GM19455 (cell line): ENCODE measurements at regions not wholly inside any gene's neighbourhood (a gene's known extent, or its start where the extent isn't known, plus 50 kb on each side); places are given as distances from the start of the nearest gene placed in this dataset.

Experiments
- ATAC-seq: cut with Tn5 transposase; IDR thresholded peaks from one replicate; pipeline ENCODE4 v1.9.1; 2021; ENCODE audit not compliant: unreplicated experiment

- ATAC-seq, result no peak
These were observed 187.2 kb downstream of the CENPW start for GRCh38 chr6:126526996-126527606.

- ATAC-seq, result no peak
These were observed 189.9 kb downstream of the CENPW start for GRCh38 chr6:126529637-126530362.

GRCh38 chr6:126530775-126531174 is 190.9 kb downstream of the CENPW start:
- no peak for ATAC-seq

GRCh38 chr6:126531286-126531685 is 191.4 kb downstream of the CENPW start:
- ATAC-seq, result no peak

GRCh38 chr6:126531840-126532239 is 191.9 kb downstream of the CENPW start:
- ATAC-seq, result no peak

- no peak for ATAC-seq
These were observed 194.5 kb downstream of the CENPW start for GRCh38 chr6:126534401-126534800.

- no peak for ATAC-seq
These were observed 195.2 kb downstream of the CENPW start for GRCh38 chr6:126535138-126535537.

GRCh38 chr6:126535595-126535994 is 195.7 kb downstream of the CENPW start:
- ATAC-seq, result no peak

GRCh38 chr6:126537061-126537816 is 197.3 kb downstream of the CENPW start:
- no peak for ATAC-seq

- ATAC-seq, result no peak
These were observed 199.1 kb downstream of the CENPW start for GRCh38 chr6:126539022-126539421.

- ATAC-seq, result no peak
These were observed 200.2 kb downstream of the CENPW start for GRCh38 chr6:126540161-126540560.

GRCh38 chr6:126541806-126542491 is 202.0 kb downstream of the CENPW start:
- no peak for ATAC-seq

- ATAC-seq, result no peak
These were observed 206.7 kb downstream of the CENPW start for GRCh38 chr6:126546541-126547120.

- ATAC-seq, result no peak
These were observed 208.4 kb downstream of the CENPW start for GRCh38 chr6:126548300-126548699.

- ATAC-seq, result no peak
These were observed 210.4 kb downstream of the CENPW start for GRCh38 chr6:126550323-126550722.

- ATAC-seq, result no peak
These were observed 211.9 kb downstream of the CENPW start for GRCh38 chr6:126551832-126552231.

- ATAC-seq, result no peak
These were observed 213.9 kb downstream of the CENPW start for GRCh38 chr6:126553854-126554253.

GRCh38 chr6:126570507-126570906 is 230.6 kb downstream of the CENPW start:
- ATAC-seq, result no peak

GRCh38 chr6:126574301-126574700 is 234.4 kb downstream of the CENPW start:
- ATAC-seq, result no peak

GRCh38 chr6:126581316-126581715 is 241.4 kb downstream of the CENPW start:
- no peak for ATAC-seq

GRCh38 chr6:126600258-126600916 is 260.5 kb downstream of the CENPW start:
- no peak for ATAC-seq
